K562 (cell line): ENCODE measurements at regions not wholly inside any gene's neighbourhood (a gene's known extent, or its start where the extent isn't known, plus 50 kb on each side); places are given as distances from the start of the nearest gene placed in this dataset.

Experiments
- ATAC-seq: fragments of 200-7000 bp; cut with Tn5 transposase; 3 replicates; pipeline ENCODE4 v1.9.1; 2020; ENCODE audit warnings: moderate library complexity
- BruUV-seq: library from RNA; stranded (reverse); fragments of 400-500 nt; replicated peaks from 2 replicates; lab custom pipeline; 2021; lab: Mats Ljungman, UMichigan
- CTCF ChIA-PET: fragments of 300-600 bp; formaldehyde crosslinking; extraction: SDS; loops from one replicate; lab custom pipeline; 2021; ENCODE audit warnings: low intra/inter-chr PET ratio; lab: Yijun Ruan, JAX
- POLR2A ChIA-PET: fragments of 300-600, 350-650 bp; sonication (Branson Sonifier 250); formaldehyde crosslinking; extraction: SDS; loops from one replicate; lab custom pipeline; 2021; ENCODE audit warnings: antibody characterized with exemption, inconsistent platforms; lab: Yijun Ruan, JAX
- DNase-seq, 4 experiments: peaks; one replicate each; pipeline versions ENCODE4 v3.0.0 to v3.0.0-alpha.2; 2011 to 2018; ENCODE audit warnings: low spot score in 3 of 4, mixed read lengths in 3 of 4; ENCODE audit errors: extremely low read depth in 1 of 4
- FAIRE-seq: peaks from 2 replicates; lab custom pipeline; 2011; peaks lifted over from hg19 to GRCh38; lab: Jason Lieb, UNC
- H2AFZ ChIP-seq: 2 replicates; pipeline ENCODE4 v1.6.0; 2011; ENCODE audit warnings: low read depth, low read length, control low read depth, inconsistent platforms
- H3K27ac ChIP-seq: fragments of 200-600 bp; 3 replicates; pipeline ENCODE4 v1.8.0; 2011; ENCODE audit warnings: low read depth, mild to moderate bottlenecking, control low read depth, inconsistent platforms, low read length, moderate library complexity, mixed read lengths; ENCODE audit errors: extremely low read depth
- H3K27me3 ChIP-seq, 2 experiments: fragments of 300-600 bp in 1 of 2; 2 replicates in 1 of 2; 3 replicates in 1 of 2; pipeline versions ENCODE4 v1.6.0 to v1.8.0; 2011; ENCODE audit warnings: inconsistent platforms in 2 of 2, low read length in 2 of 2, mild to moderate bottlenecking in 1 of 2, mixed read lengths in 1 of 2, moderate library complexity in 1 of 2; ENCODE audit not compliant: control insufficient read depth in 2 of 2, insufficient read depth in 2 of 2
- H3K36me3 ChIP-seq: fragments of 300-600 bp; 3 replicates; pipeline ENCODE4 v1.8.0; 2011; ENCODE audit warnings: mild to moderate bottlenecking, low read length, inconsistent platforms; ENCODE audit not compliant: control insufficient read depth, insufficient read depth
- H3K4me1 ChIP-seq, 2 experiments: fragments of 200-600 bp in 1 of 2; replicated peaks in 1 of 2; 2 replicates in 1 of 2; 3 replicates in 1 of 2; pipeline versions ENCODE4 v1.5.1 to v1.8.0; 2011; ENCODE audit warnings: inconsistent platforms in 2 of 2, low read length in 2 of 2, mild to moderate bottlenecking in 1 of 2, mixed read lengths in 1 of 2, moderate library complexity in 1 of 2; ENCODE audit not compliant: control insufficient read depth in 2 of 2, insufficient read depth in 2 of 2
- H3K4me2 ChIP-seq: 2 replicates; pipeline ENCODE4 v1.6.1; 2011; ENCODE audit warnings: low read length, control low read depth, inconsistent platforms, mixed read lengths; ENCODE audit not compliant: insufficient read depth
- H3K4me3 ChIP-seq: fragments of 200-600 bp; sonication (generic), shearing (Covaris generic); 2 replicates; pipeline ENCODE4 v1.5.1; 2016; ENCODE audit warnings: control low read depth, inconsistent platforms
- H3K79me2 ChIP-seq: fragments of 200-600 bp; 3 replicates; pipeline ENCODE4 v1.8.0; 2011; ENCODE audit warnings: low read length, inconsistent platforms; ENCODE audit not compliant: control insufficient read depth, insufficient read depth
- H3K9ac ChIP-seq, 2 experiments: 2 replicates each; pipeline versions ENCODE4 v1.6.0 to v1.6.1; 2011; ENCODE audit warnings: low read depth in 2 of 2, low read length in 2 of 2, control low read depth in 1 of 2, inconsistent platforms in 1 of 2, mild to moderate bottlenecking in 1 of 2, mixed read lengths in 1 of 2; ENCODE audit not compliant: insufficient read depth in 1 of 2
- H3K9me1 ChIP-seq: one replicate; pipeline ENCODE4 v1.6.0; 2011; ENCODE audit warnings: inconsistent platforms, mild to moderate bottlenecking, low read length, moderate library complexity; ENCODE audit not compliant: control insufficient read depth, insufficient read depth
- H3K9me3 ChIP-seq: replicated peaks from 2 replicates; pipeline ENCODE4 v1.5.1; 2011; ENCODE audit warnings: low read depth, low read length, inconsistent platforms; ENCODE audit not compliant: control insufficient read depth, insufficient read depth
- H4K20me1 ChIP-seq: replicated peaks from 2 replicates; pipeline ENCODE4 v1.6.1; 2011; ENCODE audit warnings: low read length, inconsistent platforms, mixed read lengths; ENCODE audit not compliant: control insufficient read depth, insufficient read depth
- ERF ChIP-seq: fragments of 450-650 bp; formaldehyde crosslinking; IDR thresholded peaks from 2 replicates; pipeline ENCODE4 v1.4.0; 2020; ENCODE audit warnings: mild to moderate bottlenecking, mixed read lengths
- RFX1 ChIP-seq: fragments of 450-650 bp; IDR thresholded peaks from 2 replicates; pipeline ENCODE4 v1.6.1; 2016; ENCODE audit warnings: mild to moderate bottlenecking, moderate library complexity
- SAP30 ChIP-seq: fragments of 200-600 bp; sonication (generic); IDR thresholded peaks from 2 replicates; pipeline ENCODE4 v1.6.1; 2012; ENCODE audit warnings: borderline replicate concordance, low read depth, mild to moderate bottlenecking, moderate library complexity, low read length, control low read depth, inconsistent platforms; ENCODE audit not compliant: insufficient read depth, poor library complexity, severe bottlenecking
- TSC22D4 ChIP-seq: fragments of 450-650 bp; IDR thresholded peaks from 2 replicates; pipeline ENCODE4 v1.6.1; 2016; ENCODE audit warnings: missing genetic modification characterization, missing biosample characterization, control low read depth
- ZNF184 ChIP-seq: sonication (generic); formaldehyde crosslinking; IDR thresholded peaks from 2 replicates; pipeline ENCODE4 v1.5.0; 2020; ENCODE audit warnings: missing genetic modification reagents
- ZNF24 ChIP-seq: fragments of 450-650 bp; IDR thresholded peaks from 2 replicates; pipeline ENCODE4 v1.6.1; 2016
- WGBS: fragments of 100-300 bp; shearing (Covaris generic); methylation state at CpG from one replicate; pipeline ENCODE4 v1.1.6; 2016; ENCODE audit warnings: low coverage, mixed read lengths; ENCODE audit not compliant: insufficient coverage; ENCODE audit errors: missing lambda C conversion rate; 5-methylcytosine and 5-hydroxymethylcytosine counted together
- in situ Hi-C: fragments of 300-500 bp; cut with MboI; formaldehyde crosslinking; loops from 4 replicates; pipeline ENCODE4 v1.15.0; 2018; ENCODE audit warnings: inconsistent platforms, mixed read lengths
- intact Hi-C: fragments of 100-400 bp; cut with micrococcal nuclease; formaldehyde crosslinking; loops from 2 replicates; pipeline ENCODE4 v1.14.2; 2022
- TF ChIP-seq, protein P1 (sequence below): IDR thresholded peaks from 3 replicates; pipeline ENCODE4 v1.6.1; 2011; ENCODE audit warnings: borderline replicate concordance, mild to moderate bottlenecking, moderate library complexity; ENCODE audit not compliant: insufficient read length; ENCODE audit errors: extremely low read depth

DNA sequence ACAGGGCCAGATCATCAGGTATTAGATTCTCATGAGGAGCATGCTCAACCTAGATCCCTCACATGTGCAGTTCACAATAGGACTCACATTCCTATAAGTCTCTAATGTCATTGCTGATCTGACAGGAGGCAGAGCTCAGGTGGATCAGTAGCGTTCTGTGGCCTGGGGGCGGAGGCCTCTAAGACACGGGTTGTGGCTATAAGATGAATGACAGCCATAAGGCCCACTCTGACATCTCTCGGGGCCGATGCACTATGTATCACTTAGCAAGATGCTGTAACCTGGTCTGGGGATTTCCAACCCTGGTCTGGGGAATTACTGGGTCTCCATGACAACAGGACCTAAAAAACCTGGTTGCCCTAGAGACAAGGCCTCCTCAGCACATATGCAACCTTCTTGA is 932.7 kb downstream of the TBC1D22A start:
- no peak overlapping the region for H3K4me3 ChIP-seq
- no peak overlapping the region for H3K4me2 ChIP-seq
- H3K9me3 ChIP-seq: no peaks in the 10 kb centered on the region
- ATAC-seq: no peak
- H4K20me1 ChIP-seq: no peaks in the 10 kb centered on the region
- no peak for FAIRE-seq
- no peaks in the 10 kb centered on the region for H3K79me2 ChIP-seq
- TF ChIP-seq ZNF184 (CRISPR knock-in tag): no peak
- peak; percentile 53 for TF ChIP-seq RFX1
- H2AFZ ChIP-seq: no peak overlapping the region
- in situ Hi-C loops (no loop called here), intact Hi-C loops (no loop called here)
- no peak for DNase-seq
- H3K9me1 ChIP-seq: no peaks in the 10 kb centered on the region
- no peaks in the 10 kb centered on the region for H3K27me3 ChIP-seq
- WGBS: 80% methylated on average over 5 of the region's 5 CpGs
- H3K4me1 ChIP-seq: no peaks in the 10 kb centered on the region; a peak in 1 of 5 replicates
- POLR2A ChIA-PET: interaction anchor here (0.7 kb wide), 1 partner anchor 107 kb away, joined by 3 read pairs; no protein-coding TSS in a partner anchor
- CTCF ChIA-PET: no interaction called here
- peaks cover 12% of the 10 kb centered on the region; the same call in 1 of the 3 replicates for H3K36me3 ChIP-seq
- no TSS peak for BruUV-seq
- no peak overlapping the region for H3K27ac ChIP-seq
- H3K9ac ChIP-seq: no peak overlapping the region

GRCh38 chr22:47694536-47695130 is 932.2 kb downstream of the TBC1D22A start:
- peaks cover 12% of the 10 kb centered on the region; the same call in 1 of the 3 replicates for H3K36me3 ChIP-seq
- intact Hi-C loops: no loop called here
- no TSS peak for BruUV-seq

More at GRCh38 chr22:47694536-47695130, 932.2 kb downstream of the TBC1D22A start:
- no peaks in the 10 kb centered on the region for H3K9me3 ChIP-seq
- H4K20me1 ChIP-seq: no peaks in the 10 kb centered on the region
- H3K4me1 ChIP-seq: no peaks in the 10 kb centered on the region; a peak in 1 of 5 replicates
- ATAC-seq (no peak), FAIRE-seq (no peak), DNase-seq (no peak)
- no peak overlapping the region for H3K4me2 ChIP-seq
- H3K27ac ChIP-seq: no peak overlapping the region
- TF ChIP-seq ZNF24: peak; percentile 91
- TF ChIP-seq, protein P1, sequence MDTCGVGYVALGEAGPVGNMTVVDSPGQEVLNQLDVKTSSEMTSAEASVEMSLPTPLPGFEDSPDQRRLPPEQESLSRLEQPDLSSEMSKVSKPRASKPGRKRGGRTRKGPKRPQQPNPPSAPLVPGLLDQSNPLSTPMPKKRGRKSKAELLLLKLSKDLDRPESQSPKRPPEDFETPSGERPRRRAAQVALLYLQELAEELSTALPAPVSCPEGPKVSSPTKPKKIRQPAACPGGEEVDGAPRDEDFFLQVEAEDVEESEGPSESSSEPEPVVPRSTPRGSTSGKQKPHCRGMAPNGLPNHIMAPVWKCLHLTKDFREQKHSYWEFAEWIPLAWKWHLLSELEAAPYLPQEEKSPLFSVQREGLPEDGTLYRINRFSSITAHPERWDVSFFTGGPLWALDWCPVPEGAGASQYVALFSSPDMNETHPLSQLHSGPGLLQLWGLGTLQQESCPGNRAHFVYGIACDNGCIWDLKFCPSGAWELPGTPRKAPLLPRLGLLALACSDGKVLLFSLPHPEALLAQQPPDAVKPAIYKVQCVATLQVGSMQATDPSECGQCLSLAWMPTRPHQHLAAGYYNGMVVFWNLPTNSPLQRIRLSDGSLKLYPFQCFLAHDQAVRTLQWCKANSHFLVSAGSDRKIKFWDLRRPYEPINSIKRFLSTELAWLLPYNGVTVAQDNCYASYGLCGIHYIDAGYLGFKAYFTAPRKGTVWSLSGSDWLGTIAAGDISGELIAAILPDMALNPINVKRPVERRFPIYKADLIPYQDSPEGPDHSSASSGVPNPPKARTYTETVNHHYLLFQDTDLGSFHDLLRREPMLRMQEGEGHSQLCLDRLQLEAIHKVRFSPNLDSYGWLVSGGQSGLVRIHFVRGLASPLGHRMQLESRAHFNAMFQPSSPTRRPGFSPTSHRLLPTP: no peak
- TF ChIP-seq TSC22D4: no peak
- TF ChIP-seq ERF (CRISPR knock-in tag): no peak
- TF ChIP-seq SAP30: no peak
- H3K4me3 ChIP-seq: no peak overlapping the region
- ChIA-PET CTCF (no interaction called here), POLR2A (interaction anchor here (0.7 kb wide), 1 partner anchor 106 kb away, joined by 3 read pairs; no protein-coding TSS in a partner anchor)
- no peaks in the 10 kb centered on the region for H3K79me2 ChIP-seq
- no peak overlapping the region for H2AFZ ChIP-seq
- no peak overlapping the region for H3K9ac ChIP-seq
- no peaks in the 10 kb centered on the region for H3K9me1 ChIP-seq
- 44% methylated on average over 3 of the region's 4 CpGs for WGBS
- H3K27me3 ChIP-seq: no peaks in the 10 kb centered on the region
- in situ Hi-C loops: no loop called here
